Right ventricle myocardium inferior (tissue), 1 donor: ENCODE measurements at regions not wholly inside any gene's neighbourhood (a gene's known extent, or its start where the extent isn't known, plus 50 kb on each side); places are given as distances from the start of the nearest gene placed in this dataset.

Experiments
- ATAC-seq: fragments of 200-7000 bp; cut with Tn5 transposase; one replicate; pipeline ENCODE4 v1.9.1; 2020; ENCODE audit warnings: mild to moderate bottlenecking, moderate library complexity
- DNase-seq: peaks from one replicate; pipeline ENCODE4 v3.0.0; 2021; ENCODE audit errors: missing footprints
- intact Hi-C: fragments of 100-400 bp; cut with DNase I; formaldehyde crosslinking; loops from one replicate; pipeline ENCODE4 v1.11.0; 2022
- donor health status: DM: no; HTN: yes; CAD: no; lungs with severe emphysema.

DNA sequence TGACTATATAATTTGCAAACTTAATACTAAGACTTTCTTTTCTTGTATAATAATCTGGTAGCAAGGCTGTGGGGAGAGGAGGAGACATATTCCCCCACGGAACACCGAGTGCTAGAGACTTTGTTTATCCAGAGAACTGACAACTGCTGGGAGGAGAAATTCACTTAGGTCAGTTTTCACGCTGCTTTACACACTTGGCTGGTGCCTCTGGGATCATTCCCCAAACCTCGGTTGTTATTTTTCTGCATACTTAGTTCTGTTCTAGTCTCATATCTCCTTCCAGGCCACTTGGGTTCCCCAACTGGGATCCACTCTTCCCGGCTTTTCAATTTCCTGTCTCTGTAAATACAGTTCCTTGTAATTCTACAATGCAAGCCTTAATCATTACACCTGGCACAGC lies 238.2 kb upstream of the ADAMTS16 start:
- ATAC-seq (peak; percentile 26), DNase-seq (no peak)
- intact Hi-C loops: no loop called here

DNA sequence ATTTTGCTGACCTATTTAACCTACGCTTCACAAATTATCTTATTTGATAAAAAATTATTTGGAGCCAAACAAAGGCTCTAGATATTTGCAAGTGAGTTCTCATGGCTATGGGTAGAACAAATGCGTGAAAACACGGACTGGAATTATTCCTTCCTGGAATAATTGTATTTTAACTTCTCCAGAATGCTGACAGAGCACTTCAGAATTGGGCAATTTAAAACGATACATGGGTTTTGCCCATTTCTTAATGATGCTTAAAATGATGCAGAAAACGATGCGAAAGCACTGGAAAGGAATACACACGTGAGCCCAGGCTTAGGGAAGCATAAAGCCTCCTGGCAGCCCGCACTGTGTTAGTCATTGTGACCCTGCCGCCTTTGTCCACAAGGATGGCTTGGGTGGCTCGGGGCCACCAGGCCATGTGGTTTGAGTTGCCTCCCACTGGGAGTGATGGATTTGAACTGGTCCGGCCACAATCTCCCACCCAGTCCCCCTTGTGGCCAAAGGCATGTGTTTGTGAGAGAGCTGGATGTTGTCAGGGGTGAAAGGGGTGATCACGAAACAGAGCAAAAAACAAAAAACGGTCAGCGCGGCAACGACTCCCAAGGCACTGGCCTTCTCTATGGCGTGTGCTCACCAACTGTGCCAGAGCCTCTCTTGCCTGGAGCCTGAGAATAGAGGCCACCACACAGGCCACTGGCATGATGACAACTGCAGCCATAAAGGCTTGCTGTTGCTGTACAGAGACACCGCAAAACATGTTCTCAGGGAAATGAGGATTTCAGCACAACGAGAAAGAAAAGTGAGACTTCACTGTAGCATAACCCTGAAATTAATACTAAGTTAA lies 234.2 kb upstream of the ADAMTS16 start:
- ATAC-seq (peak; percentile 85), DNase-seq (peak; percentile 86)
- intact Hi-C loops: no loop called here

DNA sequence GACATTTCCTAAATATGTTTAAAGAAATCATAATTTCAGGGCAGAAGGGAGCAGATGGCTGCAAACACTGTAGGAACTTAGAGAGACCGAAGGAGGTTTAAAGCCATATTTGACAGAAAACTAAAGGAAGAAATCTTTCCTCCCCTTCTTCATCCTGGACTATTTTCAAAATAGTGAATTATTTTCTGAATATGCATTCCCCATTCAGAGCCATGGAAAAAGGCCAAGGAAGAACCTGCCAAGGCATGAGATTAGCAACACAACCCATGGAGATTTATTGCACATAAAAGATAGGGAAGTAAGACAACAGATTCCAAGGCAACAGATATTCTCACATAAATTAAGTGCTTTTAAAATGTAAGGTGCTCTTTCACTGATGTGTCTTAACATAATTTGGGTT lies 233.3 kb upstream of the ADAMTS16 start:
- no peak for DNase-seq
- intact Hi-C loops: no loop called here
- ATAC-seq: no peak

DNA sequence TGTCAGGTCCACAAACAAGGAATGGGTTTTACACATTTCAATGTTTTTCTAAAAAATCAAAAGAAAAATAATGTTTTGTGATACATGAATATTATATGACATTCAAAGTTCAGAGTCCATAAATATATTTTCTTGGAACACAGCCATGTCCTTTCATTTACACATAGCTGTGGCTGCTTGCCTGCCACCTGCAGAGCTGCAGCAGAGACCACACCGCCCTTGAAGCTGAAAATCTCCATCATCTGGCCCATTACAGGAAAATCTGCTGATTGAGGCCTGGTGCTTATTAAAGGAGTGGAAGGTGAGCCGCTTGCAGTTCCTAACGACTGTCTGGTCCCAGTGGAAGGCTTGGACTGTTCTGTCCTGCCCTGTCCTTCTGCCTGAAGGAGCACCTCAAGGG lies 232.6 kb upstream of the ADAMTS16 start:
- intact Hi-C loops: no loop called here

DNA sequence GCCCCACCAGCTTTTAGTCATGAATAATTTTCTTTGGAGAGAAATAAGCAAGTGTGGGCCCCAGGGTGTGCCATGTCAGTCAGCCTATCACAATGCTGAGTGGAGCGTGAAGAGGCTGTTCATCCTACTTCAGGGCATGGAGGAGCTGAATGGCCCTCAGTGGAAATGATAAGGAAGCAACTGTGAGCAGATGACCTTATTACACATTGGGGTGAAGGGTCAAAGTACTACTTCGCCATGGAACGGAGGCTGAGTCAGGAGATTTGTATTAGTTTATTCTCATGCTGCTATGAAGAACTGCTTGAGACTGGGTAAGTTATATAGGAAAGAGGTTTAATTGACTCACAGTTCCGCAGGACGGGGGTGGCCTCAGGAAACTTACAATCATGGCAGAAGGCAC lies 231.0 kb upstream of the ADAMTS16 start:
- ATAC-seq (no peak), DNase-seq (no peak)
- intact Hi-C loops: no loop called here

More for the DNA sequence above, 232.6 kb upstream of the ADAMTS16 start:
- no peak for ATAC-seq
- no peak for DNase-seq

DNA sequence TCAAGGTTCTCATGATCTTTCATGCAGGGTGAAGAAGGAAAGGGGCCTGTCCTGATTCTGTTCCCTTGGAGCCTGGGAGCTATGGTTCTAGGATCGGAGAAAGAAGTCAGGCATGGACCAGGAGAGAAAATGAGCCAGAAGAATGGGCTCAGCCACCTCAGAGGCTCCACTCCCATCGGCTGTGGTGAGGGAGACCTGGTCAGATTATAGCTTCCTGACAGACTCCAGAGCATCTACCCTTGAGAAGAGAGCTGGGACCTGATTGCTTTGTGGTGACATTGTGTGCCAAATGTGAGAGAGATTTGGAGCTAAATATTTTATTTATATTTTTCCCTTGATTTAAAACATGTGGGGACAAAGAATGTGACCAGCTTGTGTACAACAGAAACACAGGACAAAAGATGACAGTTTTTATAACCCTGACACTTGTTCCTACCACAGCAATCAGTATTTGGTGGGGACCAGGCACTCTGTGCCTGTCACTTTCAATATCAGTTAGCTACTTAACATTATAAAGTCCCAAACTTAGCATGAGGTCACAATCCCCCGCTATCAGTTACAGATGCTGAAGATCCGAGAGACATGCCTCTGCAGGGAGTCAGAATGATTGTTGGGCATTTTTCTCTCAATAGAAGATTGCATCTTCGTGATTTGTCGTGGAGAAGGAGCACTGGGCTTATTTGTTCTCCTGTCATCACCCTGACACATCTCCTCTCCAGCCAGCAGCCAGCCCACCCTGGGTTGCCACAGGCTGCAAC lies 228.3 kb upstream of the ADAMTS16 start:
- ATAC-seq (no peak), DNase-seq (no peak)

DNA sequence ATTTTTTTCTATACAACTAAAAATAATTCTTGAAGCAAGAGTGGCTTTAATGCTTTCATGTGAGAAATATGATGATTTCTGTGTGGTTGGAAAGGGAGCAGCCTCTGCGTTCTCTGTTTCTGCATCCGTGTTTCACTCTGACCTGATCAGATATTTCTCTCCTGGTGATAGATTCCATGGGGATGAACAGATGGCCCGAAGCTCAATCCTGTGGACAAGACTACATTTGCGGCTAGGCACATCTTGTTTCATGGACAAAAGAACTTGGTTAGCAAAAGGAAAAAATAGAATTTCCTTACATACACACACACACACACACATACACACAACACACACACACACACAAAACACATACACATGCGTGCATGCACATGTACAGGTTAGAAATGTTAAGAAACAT lies 218.2 kb upstream of the ADAMTS16 start:
- ATAC-seq (no peak), DNase-seq (no peak)
- intact Hi-C loops: no loop called here

More for the DNA sequence above, 228.3 kb upstream of the ADAMTS16 start:
- intact Hi-C loops: no loop called here

DNA sequence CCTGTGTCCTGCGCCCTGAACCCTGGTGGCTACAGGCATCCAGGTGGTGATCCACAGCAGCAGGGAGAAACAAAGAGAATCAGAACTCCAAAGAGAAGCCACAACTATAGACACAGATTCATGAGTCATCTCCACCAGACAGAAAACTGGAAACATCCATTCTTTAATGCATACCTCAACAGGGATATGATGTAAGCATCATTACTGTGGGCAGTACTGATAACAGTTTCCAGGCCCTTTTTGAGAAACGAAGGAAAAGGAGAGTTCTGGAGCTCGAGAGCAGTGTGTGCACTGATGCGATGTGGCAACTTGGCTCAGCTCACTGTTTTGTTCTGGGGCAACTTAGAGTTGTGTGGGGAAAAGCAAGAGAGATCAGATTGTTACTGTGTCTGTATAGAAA lies 215.6 kb upstream of the ADAMTS16 start:
- intact Hi-C loops: no loop called here
- DNase-seq: no peak
- no peak for ATAC-seq

DNA sequence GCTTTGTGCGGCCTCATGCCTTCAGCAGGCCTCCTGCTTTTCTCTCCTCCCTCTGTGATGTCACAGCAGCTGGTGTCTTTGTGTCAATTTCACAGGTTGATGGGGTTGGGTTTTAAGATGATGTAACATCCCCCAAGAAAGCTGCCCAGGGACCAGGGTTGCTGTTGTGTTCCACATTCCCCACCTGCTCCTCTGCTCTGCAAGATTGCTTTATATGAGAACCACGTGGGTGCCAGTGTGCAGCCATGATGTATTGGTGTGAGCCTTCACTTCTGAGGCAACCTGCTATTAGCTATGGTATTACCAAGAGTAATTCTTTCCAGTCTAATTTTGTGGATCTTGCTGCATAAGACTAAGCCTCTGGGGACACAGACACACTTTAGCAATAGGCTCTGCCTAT lies 213.0 kb upstream of the ADAMTS16 start:
- intact Hi-C loops: no loop called here
- no peak for ATAC-seq

DNA sequence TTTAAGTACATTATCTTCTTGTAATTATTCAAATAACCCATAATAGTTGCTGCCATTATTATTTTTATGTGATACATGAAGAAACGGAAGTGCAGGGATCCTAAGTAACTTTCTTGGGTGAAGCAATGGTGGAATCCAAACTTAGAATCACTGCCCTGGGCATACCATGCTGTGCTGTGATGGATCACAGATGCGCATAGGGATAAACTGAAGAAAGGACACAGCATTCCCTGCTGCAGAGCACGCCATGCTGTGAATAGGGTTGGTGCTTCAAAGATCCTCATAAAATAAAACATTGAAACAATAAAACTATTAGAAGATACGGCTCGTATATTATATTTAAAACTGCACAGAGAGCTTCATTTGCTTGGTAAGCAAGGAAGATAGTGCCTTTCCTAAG lies 211.7 kb upstream of the ADAMTS16 start:
- intact Hi-C loops: no loop called here
- DNase-seq (no peak), ATAC-seq (no peak)

More for the DNA sequence above, 213.0 kb upstream of the ADAMTS16 start:
- no peak for DNase-seq

DNA sequence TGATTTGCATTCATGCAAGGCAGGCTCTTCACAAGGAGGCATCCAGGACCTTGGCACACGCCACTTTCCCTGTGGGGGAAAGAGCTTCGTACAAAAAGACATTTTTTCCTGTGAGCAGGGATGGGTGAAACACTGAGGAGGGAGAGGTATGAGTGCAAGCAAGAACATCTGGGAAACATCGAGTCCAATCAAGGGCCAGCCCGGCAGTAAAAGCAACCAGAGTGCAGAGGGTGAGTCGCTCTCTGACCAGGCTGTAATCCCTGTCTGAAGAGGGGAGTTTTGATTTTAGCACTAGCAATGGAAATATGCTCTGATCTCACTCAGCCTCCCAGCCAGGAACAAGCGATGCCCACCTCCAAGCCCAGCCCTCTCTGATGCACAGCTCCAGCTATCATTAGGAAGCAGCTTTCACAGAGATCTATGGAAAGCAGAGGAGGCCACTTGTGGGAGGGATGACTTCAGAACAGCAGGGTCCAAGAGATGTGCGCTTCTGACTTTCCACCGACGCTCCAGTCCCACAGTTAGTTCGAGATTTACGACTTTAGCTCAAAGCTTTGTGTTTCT lies 211.0 kb upstream of the ADAMTS16 start:
- ATAC-seq: no peak
- no peak for DNase-seq
- intact Hi-C loops: no loop called here

DNA sequence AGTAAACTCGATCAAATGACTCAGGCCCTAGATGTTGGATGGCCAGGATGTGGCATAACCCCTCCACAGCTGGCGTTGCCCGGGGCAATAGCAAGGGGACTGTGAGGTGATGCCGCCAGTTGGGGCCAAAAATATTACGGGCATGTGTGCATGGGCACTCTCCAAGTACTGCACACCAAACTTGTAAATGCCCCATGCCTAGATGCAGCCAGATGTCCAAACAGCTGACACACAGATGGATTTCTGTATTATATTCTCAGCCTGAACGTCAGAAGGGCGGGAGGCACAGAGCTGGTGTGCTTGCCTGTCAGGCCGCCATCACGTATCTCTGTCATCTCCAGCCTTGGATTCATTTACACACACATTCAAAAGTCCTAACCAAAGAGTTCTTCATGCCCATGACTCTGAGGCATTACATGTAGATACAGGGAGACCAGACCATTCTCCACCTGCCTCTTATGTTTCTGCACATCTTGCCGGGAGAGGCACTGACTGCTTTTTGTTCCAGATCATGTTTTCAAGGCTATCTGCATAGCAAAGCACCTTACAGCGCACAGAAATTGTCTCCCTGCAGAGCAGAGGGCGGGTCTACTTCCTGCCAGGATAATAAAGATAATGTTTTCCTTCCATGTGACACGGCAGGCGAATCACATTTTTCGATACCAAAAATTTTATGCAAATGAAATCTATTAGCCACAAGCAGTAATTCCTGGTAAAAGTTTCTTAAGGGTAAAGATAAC lies 200.9 kb upstream of the ADAMTS16 start:
- DNase-seq (no peak), ATAC-seq (no peak)
- intact Hi-C loops: no loop called here

DNA sequence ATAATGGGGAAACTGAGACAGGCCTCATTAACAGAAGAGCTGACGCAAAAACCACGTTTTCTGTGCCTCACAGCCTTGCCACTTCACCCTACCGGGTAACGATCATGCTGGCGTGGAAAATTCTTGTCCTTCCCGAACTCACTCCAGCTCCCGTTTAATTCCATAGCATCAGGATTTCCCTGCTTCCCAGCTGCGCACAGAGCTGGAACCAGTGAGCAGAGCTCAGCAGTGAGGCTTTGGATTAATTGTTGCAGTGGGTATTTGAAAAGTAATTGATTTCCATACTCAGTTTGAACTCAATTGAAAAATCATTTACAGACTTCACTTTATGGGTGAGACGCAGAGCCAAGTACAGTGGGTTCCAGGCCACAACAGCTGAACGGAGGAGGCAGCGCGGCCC lies 199.0 kb upstream of the ADAMTS16 start:
- ATAC-seq: no peak
- intact Hi-C loops: loop anchor here (5.0 kb wide), 1 partner anchor 59 kb away; no protein-coding TSS in a partner anchor

DNA sequence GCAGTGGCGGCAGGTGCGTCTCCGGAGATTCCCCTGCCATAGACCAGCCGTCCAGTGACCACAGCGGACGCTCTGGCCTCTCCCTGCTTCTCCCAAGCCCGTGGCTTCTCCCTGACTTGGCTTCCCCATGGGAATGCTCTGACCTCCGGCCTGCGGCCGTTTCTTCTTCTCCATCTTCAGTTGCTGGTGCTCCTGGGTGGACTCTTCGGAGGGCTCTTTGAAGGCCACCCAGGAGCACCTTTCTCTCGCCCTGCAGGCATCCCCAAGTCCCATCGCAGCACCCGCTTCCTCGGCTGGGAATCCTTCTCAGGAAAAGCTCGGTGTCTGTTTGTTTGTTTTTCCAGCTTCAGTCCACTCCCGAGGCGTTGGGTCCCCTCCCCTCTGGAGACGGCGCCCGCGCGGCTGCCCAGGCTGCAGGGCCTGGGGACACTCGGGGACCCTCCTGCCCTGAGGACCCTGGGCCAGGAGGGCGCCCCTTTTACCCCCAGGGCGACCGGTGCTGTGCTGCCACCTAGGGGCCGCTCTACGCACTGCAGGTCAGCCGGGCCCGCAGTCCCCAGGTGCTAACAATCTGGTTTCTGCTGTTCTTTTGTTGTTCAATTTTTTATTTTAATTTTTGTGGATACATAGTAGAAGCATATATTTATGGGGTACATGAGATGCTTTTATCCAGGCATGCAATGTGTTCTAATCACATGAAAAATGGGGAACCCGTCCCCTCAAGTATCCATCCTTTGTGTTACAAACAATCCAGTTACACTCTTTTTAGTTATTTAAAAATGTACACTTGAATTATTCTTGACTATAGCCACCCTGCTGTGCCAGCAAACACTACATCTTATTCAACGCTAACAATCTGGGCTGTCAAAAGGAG lies 197.9 kb upstream of the ADAMTS16 start:
- intact Hi-C loops: loop anchor here (5.0 kb wide), 1 partner anchor 60 kb away; no protein-coding TSS in a partner anchor
- peak; percentile 56 for ATAC-seq
- no peak for DNase-seq

More for the DNA sequence above, 199.0 kb upstream of the ADAMTS16 start:
- no peak for DNase-seq

DNA sequence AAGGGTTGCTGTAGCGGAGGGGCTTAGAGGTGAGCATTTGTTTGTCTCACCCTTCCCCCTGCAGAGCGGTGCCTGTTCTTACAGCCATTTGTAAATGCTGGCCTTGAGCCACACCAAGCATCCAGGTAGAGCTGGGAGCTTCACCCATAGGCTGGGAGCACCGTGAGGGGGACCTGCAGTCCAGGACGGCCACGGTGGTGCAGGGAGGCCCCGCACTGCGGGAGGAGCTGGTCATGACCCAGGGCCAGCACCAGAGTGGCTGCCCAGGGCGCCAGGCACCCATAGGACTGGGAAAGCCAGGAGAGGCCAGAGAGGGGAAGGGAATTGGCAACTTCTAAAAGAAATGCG lies 197.3 kb upstream of the ADAMTS16 start:
- DNase-seq (no peak), ATAC-seq (no peak)
- intact Hi-C loops: loop anchor here (5.0 kb wide), 1 partner anchor 61 kb away; no protein-coding TSS in a partner anchor

DNA sequence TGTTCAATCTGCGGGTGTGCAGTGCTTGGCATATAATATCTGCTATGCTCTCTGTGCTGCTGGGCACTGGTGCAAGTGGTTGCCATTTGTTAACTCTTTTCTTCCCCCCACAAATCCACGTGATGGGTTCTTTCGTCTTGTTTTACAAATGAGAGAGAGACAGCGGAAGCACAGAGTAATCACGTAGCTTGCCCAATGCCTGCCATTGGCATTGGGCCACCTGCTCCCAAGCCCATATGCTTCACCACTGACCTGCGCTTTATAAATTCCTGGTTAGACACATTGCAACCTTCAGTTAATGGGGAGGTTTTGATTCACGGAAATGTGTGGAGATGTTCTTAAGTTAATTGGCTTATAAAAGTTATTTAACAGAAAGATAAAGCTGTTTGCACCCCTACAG lies 194.8 kb upstream of the ADAMTS16 start:
- intact Hi-C loops: no loop called here
- no peak for DNase-seq
- no peak for ATAC-seq

DNA sequence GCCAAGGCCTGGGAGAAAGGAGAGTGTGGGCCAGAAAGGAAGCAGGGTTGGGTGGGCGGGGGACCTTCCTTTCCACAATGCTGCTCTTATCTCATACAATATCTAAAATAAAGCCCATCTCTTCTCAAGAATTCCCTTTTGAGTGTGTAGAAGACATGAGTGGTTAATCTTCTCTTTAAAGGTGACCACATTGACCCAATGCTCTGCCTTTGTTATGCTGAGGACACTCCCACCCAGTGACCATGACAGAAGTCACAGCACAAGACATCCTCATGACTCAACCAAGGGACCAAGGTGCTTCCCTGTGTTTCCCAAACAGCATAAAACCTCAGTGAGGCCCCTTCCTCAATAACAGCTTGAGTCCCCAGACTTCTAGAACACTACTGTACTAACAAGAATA lies 193.0 kb upstream of the ADAMTS16 start:
- intact Hi-C loops: no loop called here
- DNase-seq (no peak), ATAC-seq (no peak)

DNA sequence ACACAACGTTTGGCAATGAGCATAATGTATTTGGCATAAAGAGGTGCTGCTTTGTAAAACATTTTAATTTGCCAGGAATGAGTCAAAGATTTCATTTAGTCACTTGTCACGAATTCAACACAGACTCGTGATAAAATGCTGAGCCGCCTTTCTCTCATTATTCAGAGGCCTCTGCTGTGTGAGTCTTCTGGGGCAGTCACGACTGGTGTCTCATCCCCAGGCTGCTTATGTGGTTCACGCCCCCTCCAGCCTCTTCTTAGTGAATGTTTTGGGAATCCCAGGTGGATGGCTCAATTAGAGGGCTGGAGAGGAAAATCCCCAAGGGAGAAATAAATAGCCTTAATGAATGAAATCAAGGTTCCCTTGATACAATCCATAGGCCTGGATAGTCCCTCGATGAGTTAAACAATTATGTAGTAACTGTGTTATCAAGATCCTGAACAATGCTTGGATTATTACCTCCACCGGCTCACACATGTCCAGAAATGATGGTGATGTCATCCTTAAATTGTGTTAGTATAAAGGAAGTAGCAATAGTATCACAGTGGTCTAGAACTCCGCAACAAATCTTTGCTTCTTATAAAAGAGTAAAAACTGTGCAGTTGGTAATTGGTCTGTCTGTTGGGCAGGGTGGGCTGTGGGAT lies 192.1 kb upstream of the ADAMTS16 start:
- DNase-seq (no peak), ATAC-seq (no peak)
- intact Hi-C loops: no loop called here
